Breast epithelium (tissue), 3 donors: ENCODE measurements at regions not wholly inside any gene's neighbourhood (a gene's known extent, or its start where the extent isn't known, plus 50 kb on each side); places are given as distances from the start of the nearest gene placed in this dataset.

Experiments used
- CTCF ChIP-seq, 3 donors: fragments of 450-650 bp; IDR thresholded peaks; one replicate each; pipeline ENCODE4 v1.5.1; 2016 to 2017; ENCODE audit warnings: antibody characterized with exemption in 3 of 3, mild to moderate bottlenecking in 3 of 3, moderate library complexity in 3 of 3
- POLR2A ChIP-seq: fragments of 450-650 bp; IDR thresholded peaks from one replicate; pipeline ENCODE4 v1.6.1; 2016; ENCODE audit warnings: antibody characterized with exemption, mild to moderate bottlenecking, moderate library complexity
- POLR2AphosphoS5 ChIP-seq, 3 donors: sonication (generic); formaldehyde crosslinking; IDR thresholded peaks; one replicate each; pipeline ENCODE4 v1.6.1; 2017; ENCODE audit warnings: antibody characterized with exemption in 3 of 3

GRCh38 chr7:79722217-79722616, 268.8 kb upstream of the MAGI2 start:
- no peak for TF ChIP-seq CTCF (IDR thresholded peaks at IDR 0.05)
- TF ChIP-seq POLR2AphosphoS5 (IDR thresholded peaks at IDR 0.05), result no peak
- no peak for TF ChIP-seq POLR2A
